ENCODE measurements at regions not wholly inside any gene's neighbourhood (a gene's known extent, or its start where the extent isn't known, plus 50 kb on each side); places are given as distances from the start of the nearest gene placed in this dataset.

DNA sequence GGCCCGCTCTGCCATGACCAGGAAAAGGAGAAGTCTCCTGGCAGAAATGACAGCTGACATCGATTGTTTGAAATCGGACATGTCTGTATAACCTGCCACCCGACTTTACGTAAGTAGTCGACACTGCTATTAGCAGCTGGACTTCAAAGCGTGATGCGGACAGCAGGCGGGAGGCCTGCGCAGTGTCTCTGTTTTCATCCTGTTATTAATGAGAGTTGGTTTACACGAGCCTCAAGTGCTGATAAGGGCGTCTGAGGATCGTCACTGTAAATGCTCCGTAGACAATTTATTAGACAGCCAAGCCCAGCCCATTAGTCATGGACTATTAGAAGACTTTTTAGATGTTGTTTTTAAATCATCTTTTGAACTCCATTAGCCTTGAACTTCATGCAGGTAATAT is 328.3 kb downstream of the FOXL1 start:
- Histone ChIP-seq H3F3A (ENCODE audit: insufficient read depth, low read length) (no peaks in the 10 kb centered on the region), H3K9me2 (replicated peaks; ENCODE audit: insufficient read depth, low read length) (no peaks in the 10 kb centered on the region), H3K36me3 (replicated peaks; ENCODE audit: insufficient read depth, low read length) (no peaks in the 10 kb centered on the region), H3K9me3 (replicated peaks; ENCODE audit: insufficient read depth, low read length) (no peaks in the 10 kb centered on the region), H3K27me3 (replicated peaks; ENCODE audit: insufficient read depth, low read length) (peaks cover 50% of the 10 kb centered on the region), H3K4me3 (ENCODE audit: low read length) (no peak overlapping the region), H3K9ac (ENCODE audit: low read length) (no peak overlapping the region), H3K4me2 (ENCODE audit: low read depth, low read length) (no peak overlapping the region), H4K20me1 (ENCODE audit: insufficient read depth, low read length) (no peaks in the 10 kb centered on the region), H3K79me2 (ENCODE audit: low read length) (no peaks in the 10 kb centered on the region), H3K27ac (ENCODE audit: low read length) (no peak overlapping the region), H3K4me1 (ENCODE audit: low read length) (no peaks in the 10 kb centered on the region), H2AFZ (ENCODE audit: low read length) (no peak overlapping the region)
- no peak for DNase-seq
- TF ChIP-seq CTCF (IDR thresholded peaks at IDR 0.05; ENCODE audit: low read length) = no peak
- no peak for TF ChIP-seq EZH2 (optimal IDR thresholded peaks at IDR 0.05; ENCODE audit: low read depth, low read length)
- no peak for TF ChIP-seq EZH2phosphoT487 (IDR thresholded peaks at IDR 0.05; ENCODE audit: low read length)

- H3K4me3 ChIP-seq (ENCODE audit: low read length) = no peak overlapping the region
- TF ChIP-seq EZH2phosphoT487 (IDR thresholded peaks at IDR 0.05; ENCODE audit: low read length) (no peak), CTCF (IDR thresholded peaks at IDR 0.05; ENCODE audit: low read length) (no peak), EZH2 (optimal IDR thresholded peaks at IDR 0.05; ENCODE audit: low read depth, low read length) (no peak)
- no peaks in the 10 kb centered on the region for H3K9me3 ChIP-seq (replicated peaks; ENCODE audit: insufficient read depth, low read length)
- no peak overlapping the region for H2AFZ ChIP-seq (ENCODE audit: low read length)
- H3K36me3 ChIP-seq (replicated peaks; ENCODE audit: insufficient read depth, low read length) = no peaks in the 10 kb centered on the region
- no peaks in the 10 kb centered on the region for H4K20me1 ChIP-seq (ENCODE audit: insufficient read depth, low read length)
- H3K4me2 ChIP-seq (ENCODE audit: low read depth, low read length) = no peak overlapping the region
- no peaks in the 10 kb centered on the region for H3K4me1 ChIP-seq (ENCODE audit: low read length)
- peaks cover 50% of the 10 kb centered on the region for H3K27me3 ChIP-seq (replicated peaks; ENCODE audit: insufficient read depth, low read length)
- no peak overlapping the region for H3K9ac ChIP-seq (ENCODE audit: low read length)
- no peaks in the 10 kb centered on the region for H3K79me2 ChIP-seq (ENCODE audit: low read length)
- no peak overlapping the region for H3K27ac ChIP-seq (ENCODE audit: low read length)
- no peaks in the 10 kb centered on the region for H3K9me2 ChIP-seq (replicated peaks; ENCODE audit: insufficient read depth, low read length)
- H3F3A ChIP-seq (ENCODE audit: insufficient read depth, low read length) = no peaks in the 10 kb centered on the region
- DNase-seq = no peak
These were observed 331.2 kb downstream of the FOXL1 start for GRCh38 chr16:86909359-86910160.

DNA sequence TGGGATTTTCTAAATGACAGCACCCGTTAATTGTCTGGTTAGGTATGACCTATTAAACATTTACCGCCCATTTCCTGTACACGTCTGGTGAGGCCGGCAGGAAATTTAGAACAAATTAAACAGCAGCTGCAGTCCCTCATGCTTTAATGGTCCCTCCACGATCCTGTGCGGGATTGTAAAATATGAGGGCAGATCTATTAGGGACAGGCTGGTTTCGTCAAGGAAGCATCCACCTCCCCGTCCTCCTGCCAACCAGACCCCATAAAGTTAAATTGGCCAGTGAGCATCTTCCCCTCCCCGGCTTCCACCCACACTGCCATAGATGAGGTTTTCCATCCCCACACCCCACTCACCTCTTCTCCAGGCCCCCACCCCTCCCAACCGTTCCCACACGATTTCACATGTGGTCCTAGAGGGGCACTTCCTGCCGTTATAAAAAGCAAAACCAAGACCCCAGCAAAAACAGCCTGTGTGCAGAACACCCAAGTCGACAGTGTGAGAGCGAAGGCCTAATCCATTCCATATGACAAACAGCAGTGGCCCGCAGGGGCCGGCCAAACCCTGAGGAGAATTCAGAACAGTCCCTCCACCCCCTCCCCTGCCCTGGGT is 331.9 kb downstream of the FOXL1 start:
- no peaks in the 10 kb centered on the region for H3F3A ChIP-seq (ENCODE audit: insufficient read depth, low read length)
- no peaks in the 10 kb centered on the region for H3K9me3 ChIP-seq (replicated peaks; ENCODE audit: insufficient read depth, low read length)
- H3K4me1 ChIP-seq (ENCODE audit: low read length) = no peaks in the 10 kb centered on the region
- no peak overlapping the region for H3K4me2 ChIP-seq (ENCODE audit: low read depth, low read length)
- no peak overlapping the region for H3K27ac ChIP-seq (ENCODE audit: low read length)
- TF ChIP-seq EZH2 (optimal IDR thresholded peaks at IDR 0.05; ENCODE audit: low read depth, low read length) = no peak
- no peak for TF ChIP-seq CTCF (IDR thresholded peaks at IDR 0.05; ENCODE audit: low read length)
- no peak for TF ChIP-seq EZH2phosphoT487 (IDR thresholded peaks at IDR 0.05; ENCODE audit: low read length)
- no peaks in the 10 kb centered on the region for H3K9me2 ChIP-seq (replicated peaks; ENCODE audit: insufficient read depth, low read length)
- H3K79me2 ChIP-seq (ENCODE audit: low read length) = no peaks in the 10 kb centered on the region
- no peak for DNase-seq
- no peaks in the 10 kb centered on the region for H4K20me1 ChIP-seq (ENCODE audit: insufficient read depth, low read length)
- no peak overlapping the region for H3K4me3 ChIP-seq (ENCODE audit: low read length)
- peaks cover 43% of the 10 kb centered on the region for H3K27me3 ChIP-seq (replicated peaks; ENCODE audit: insufficient read depth, low read length)
- H3K36me3 ChIP-seq (replicated peaks; ENCODE audit: insufficient read depth, low read length) = no peaks in the 10 kb centered on the region
- H2AFZ ChIP-seq (ENCODE audit: low read length) = no peak overlapping the region
- no peak overlapping the region for H3K9ac ChIP-seq (ENCODE audit: low read length)
